ENCODE measurements at regions not wholly inside any gene's neighbourhood (a gene's known extent, or its start where the extent isn't known, plus 50 kb on each side); places are given as distances from the start of the nearest gene placed in this dataset.
"Not testable (repeated sequence)": the region's sequence is repeated elsewhere in the genome, so short reads cannot be mapped to it uniquely, and the experiment has no call there.

- DNase-seq, result no peak
Measured at GRCh38 chr7:109503421-109503820, 933.7 kb downstream of the DNAJB9 start.

- no peak for DNase-seq
Measured at GRCh38 chr7:109522585-109522984, 952.9 kb downstream of the DNAJB9 start.

- no peak for DNase-seq
Measured at GRCh38 chr7:109527833-109528232, 958.2 kb downstream of the DNAJB9 start.

- no peak for DNase-seq
Measured at GRCh38 chr7:109529712-109530111, 960.0 kb downstream of the DNAJB9 start.

GRCh38 chr7:109532262-109532992 is 962.8 kb downstream of the DNAJB9 start:
- DNase-seq, result no peak

- DNase-seq, result no peak
Measured at GRCh38 chr7:109545686-109546085, 976.0 kb downstream of the DNAJB9 start.

- DNase-seq, result no peak
Measured at GRCh38 chr7:109549471-109550193, 980.0 kb downstream of the DNAJB9 start.

GRCh38 chr7:109552017-109552416 is 982.3 kb downstream of the DNAJB9 start:
- DNase-seq, result no peak

GRCh38 chr7:109577265-109577664 is 1007.6 kb downstream of the DNAJB9 start:
- no peak for DNase-seq

- DNase-seq, result no peak
Measured at GRCh38 chr7:109579901-109580300, 1010.2 kb downstream of the DNAJB9 start.

- no peak for DNase-seq
Measured at GRCh38 chr7:109582211-109582610, 1012.5 kb downstream of the DNAJB9 start.

- DNase-seq, result not testable (repeated sequence)
Measured at GRCh38 chr7:109596948-109597347, 1027.3 kb downstream of the DNAJB9 start.

- no peak for DNase-seq
Measured at GRCh38 chr7:109611656-109612055, 1042.0 kb downstream of the DNAJB9 start.

GRCh38 chr7:109616551-109617069 is 1046.9 kb downstream of the DNAJB9 start:
- DNase-seq, result no peak

- DNase-seq, result no peak
Measured at GRCh38 chr7:109622320-109622719, 1052.6 kb downstream of the DNAJB9 start.

- DNase-seq, result not testable (repeated sequence)
Measured at GRCh38 chr7:109632890-109633289, 1063.2 kb downstream of the DNAJB9 start.

- DNase-seq, result no peak
Measured at GRCh38 chr7:109635374-109635773, 1065.7 kb downstream of the DNAJB9 start.

GRCh38 chr7:109637428-109637990 is 1067.8 kb downstream of the DNAJB9 start:
- DNase-seq, result no peak

- DNase-seq, result no peak
Measured at GRCh38 chr7:109638321-109638720, 1068.6 kb downstream of the DNAJB9 start.

- DNase-seq, result no peak
Measured at GRCh38 chr7:109639561-109639960, 1069.9 kb downstream of the DNAJB9 start.

- no peak for DNase-seq
Measured at GRCh38 chr7:109641445-109641844, 1071.8 kb downstream of the DNAJB9 start.

- DNase-seq, result no peak
Measured at GRCh38 chr7:109646124-109646523, 1076.5 kb downstream of the DNAJB9 start.

- not testable (repeated sequence) for DNase-seq
Measured at GRCh38 chr7:109646594-109646993, 1076.9 kb downstream of the DNAJB9 start.

- not testable (repeated sequence) for DNase-seq
Measured at GRCh38 chr7:109647263-109647662, 1077.6 kb downstream of the DNAJB9 start.
